ENCODE measurements at regions not wholly inside any gene's neighbourhood (a gene's known extent, or its start where the extent isn't known, plus 50 kb on each side); places are given as distances from the start of the nearest gene placed in this dataset.

GRCh38 chr7:25575634-25576033 lies 347.3 kb upstream of the NPVF start:
- TF ChIP-seq CTCF (IDR thresholded peaks at IDR 0.05; ENCODE audit: low read depth, low read length) (no peak), EZH2phosphoT487 (IDR thresholded peaks at IDR 0.05; ENCODE audit: low read depth) (no peak)

Data from OCI-LY3 (cell line).